GM13977 (cell line): ENCODE measurements at regions not wholly inside any gene's neighbourhood (a gene's known extent, or its start where the extent isn't known, plus 50 kb on each side); places are given as distances from the start of the nearest gene placed in this dataset.

Source experiments
- DNase-seq: peaks from one replicate; pipeline ENCODE4 v3.0.0; 2012; ENCODE audit warnings: low spot score
- CTCF ChIP-seq: IDR thresholded peaks from 2 replicates; pipeline ENCODE4 v1.5.1; 2012; ENCODE audit warnings: mild to moderate bottlenecking, control low read depth; ENCODE audit not compliant: insufficient read depth; ENCODE audit errors: extremely low read depth, missing control alignments
- in situ Hi-C: fragments of 300-500 bp; cut with MboI; formaldehyde crosslinking; loops from one replicate; pipeline ENCODE4 v1.12.0; 2022; ENCODE audit warnings: low sequenced_read_pairs, low pct_unique_long_range_greater_than_20kb, mixed read lengths, inconsistent platforms; ENCODE audit not compliant: unreplicated experiment

GRCh38 chr1:227432181-227432535 lies 113.9 kb upstream of the CDC42BPA start:
- TF ChIP-seq CTCF: no peak
- in situ Hi-C loops: no loop called here
- no peak for DNase-seq

GRCh38 chr1:227429447-227430359 lies 111.4 kb upstream of the CDC42BPA start:
- no peak for TF ChIP-seq CTCF
- in situ Hi-C loops: no loop called here
- DNase-seq: no peak

- DNase-seq: no peak
- TF ChIP-seq CTCF: no peak
- in situ Hi-C loops: no loop called here
Observed at GRCh38 chr1:227428803-227429202, 110.5 kb upstream of the CDC42BPA start.

- in situ Hi-C loops: no loop called here
- no peak for DNase-seq
- TF ChIP-seq CTCF: no peak
Observed at GRCh38 chr1:227427411-227427810, 109.1 kb upstream of the CDC42BPA start.

DNA sequence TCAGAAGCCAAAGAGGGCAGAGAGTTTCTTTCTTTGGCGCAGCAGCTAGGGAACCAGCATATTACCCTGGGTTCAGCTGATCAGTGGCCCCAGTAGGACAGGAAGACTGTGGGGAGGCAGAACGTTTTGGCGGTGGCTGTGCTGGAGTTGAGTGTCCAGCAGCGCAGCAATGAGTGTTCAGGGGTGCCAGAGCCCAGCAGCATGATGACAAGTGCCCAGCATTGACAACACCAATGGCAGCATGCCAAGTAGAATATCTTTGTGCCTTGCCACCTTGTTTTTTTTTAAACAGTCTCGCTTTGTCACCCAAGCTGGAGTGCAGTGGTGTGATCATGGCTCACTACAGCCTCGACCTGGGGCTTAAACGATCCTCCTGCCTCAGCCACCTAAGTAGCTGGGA lies 106.7 kb upstream of the CDC42BPA start:
- in situ Hi-C loops: no loop called here
- DNase-seq: no peak

GRCh38 chr1:227424159-227424680 lies 105.9 kb upstream of the CDC42BPA start:
- in situ Hi-C loops: no loop called here
- DNase-seq: no peak
- TF ChIP-seq CTCF: no peak

More for the DNA sequence above, 106.7 kb upstream of the CDC42BPA start:
- TF ChIP-seq CTCF: no peak

- in situ Hi-C loops: no loop called here
Observed at GRCh38 chr1:227422581-227422980, 104.3 kb upstream of the CDC42BPA start.

More at GRCh38 chr1:227422581-227422980, 104.3 kb upstream of the CDC42BPA start:
- DNase-seq: no peak
- no peak for TF ChIP-seq CTCF
